Activated naive CD4-positive, alpha-beta T cell treated with anti-CD3 and anti-CD28 coated beads, Interleukin-2, amount 10 ng/mL, durations not matched to agents 7 days and 5 days (primary cell): ENCODE measurements at regions not wholly inside any gene's neighbourhood (a gene's known extent, or its start where the extent isn't known, plus 50 kb on each side); places are given as distances from the start of the nearest gene placed in this dataset.
"Not testable (repeated sequence)": the region's sequence is repeated elsewhere in the genome, so short reads cannot be mapped to it uniquely, and the experiment has no call there.

Experiments used
- CTCF ChIA-PET: fragments of 350-600 bp; sonication (Branson Sonifier 250); formaldehyde crosslinking; loops from one replicate; lab custom pipeline; 2021; ENCODE audit warnings: antibody characterized with exemption; lab: Charles Lee
- DNase-seq: peaks from one replicate; pipeline ENCODE4 v3.0.0-alpha.2; 2020
- H3K27ac Mint-ChIP-seq: one replicate; pipeline ENCODE4 v1.8.0; 2021; ENCODE audit warnings: mild to moderate bottlenecking, moderate library complexity, mixed read lengths
- H3K27me3 Mint-ChIP-seq: one replicate; pipeline ENCODE4 v1.8.0; 2021; ENCODE audit warnings: mild to moderate bottlenecking, mixed read lengths
- H3K36me3 Mint-ChIP-seq: one replicate; pipeline ENCODE4 v1.8.0; 2021; ENCODE audit warnings: mixed read lengths
- H3K4me1 Mint-ChIP-seq: one replicate; pipeline ENCODE4 v1.8.0; 2021; ENCODE audit warnings: mixed read lengths
- H3K4me3 Mint-ChIP-seq: one replicate; pipeline ENCODE4 v1.8.0; 2021; ENCODE audit warnings: mild to moderate bottlenecking, moderate library complexity, mixed read lengths
- H3K9me3 Mint-ChIP-seq: one replicate; pipeline ENCODE4 v1.8.0; 2021; ENCODE audit warnings: mixed read lengths

DNA sequence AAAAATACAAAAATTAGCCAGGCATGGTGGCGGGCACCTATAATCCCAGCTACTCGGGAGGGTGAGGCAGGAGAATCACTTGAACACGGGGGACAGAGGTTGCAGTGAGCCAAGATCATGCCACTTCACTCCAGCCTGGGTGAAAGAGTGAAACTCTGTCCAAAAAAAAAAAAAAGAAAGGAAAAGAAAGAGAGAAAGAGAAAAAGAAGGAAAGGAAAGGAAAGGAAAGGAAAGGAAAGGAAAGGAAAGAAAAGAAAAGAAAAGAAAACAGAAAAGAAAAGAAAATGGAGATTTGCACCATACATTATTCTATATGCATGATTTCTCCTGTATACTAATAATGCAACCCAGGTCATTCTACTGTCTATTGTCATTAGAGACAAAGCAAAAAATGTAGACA, 421.5 kb downstream of the PCDH19 start:
- DNase-seq, H3K27me3 Mint-ChIP-seq, H3K4me1 Mint-ChIP-seq, H3K4me3 Mint-ChIP-seq, H3K36me3 Mint-ChIP-seq, CTCF ChIA-PET, H3K27ac Mint-ChIP-seq, H3K9me3 Mint-ChIP-seq: not testable (repeated sequence)

DNA sequence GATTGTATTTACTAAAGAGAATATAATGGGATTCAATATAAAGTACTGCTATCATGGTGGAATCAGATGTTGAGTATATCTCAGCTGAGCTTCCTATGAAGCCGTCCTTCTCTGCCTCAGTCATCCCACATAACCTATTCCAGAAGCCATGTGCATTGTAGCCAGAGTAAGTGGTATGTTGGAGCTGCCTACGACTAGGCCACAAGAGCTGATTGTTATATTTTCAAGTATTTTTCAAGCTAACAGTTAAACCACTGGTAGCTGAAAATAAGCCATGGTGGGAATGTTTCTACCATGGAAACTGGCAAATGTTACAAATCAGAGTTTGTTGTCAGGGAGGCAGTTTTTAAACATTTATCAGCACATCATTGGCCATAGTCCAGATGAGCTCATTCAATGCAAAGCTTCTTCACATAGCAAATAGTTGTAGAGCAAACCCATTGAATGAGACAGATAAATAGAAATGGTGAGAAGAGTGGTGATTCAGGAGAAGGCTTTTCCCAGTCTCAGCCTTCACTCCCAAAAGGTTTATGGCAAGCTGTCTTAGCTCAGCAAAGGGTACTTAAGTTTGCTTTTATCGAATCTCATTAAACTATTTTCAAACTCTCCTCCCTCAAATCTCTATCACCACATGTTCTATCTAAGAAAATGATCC, 436.4 kb downstream of the PCDH19 start:
- Mint-ChIP-seq H3K36me3 (no peaks in the 10 kb centered on the region), H3K4me3 (no peak overlapping the region), H3K27me3 (no peaks in the 10 kb centered on the region), H3K4me1 (no peaks in the 10 kb centered on the region), H3K27ac (no peak overlapping the region), H3K9me3 (peaks cover 2% of the 10 kb centered on the region)
- CTCF ChIA-PET = no interaction called here
- DNase-seq = no peak

DNA sequence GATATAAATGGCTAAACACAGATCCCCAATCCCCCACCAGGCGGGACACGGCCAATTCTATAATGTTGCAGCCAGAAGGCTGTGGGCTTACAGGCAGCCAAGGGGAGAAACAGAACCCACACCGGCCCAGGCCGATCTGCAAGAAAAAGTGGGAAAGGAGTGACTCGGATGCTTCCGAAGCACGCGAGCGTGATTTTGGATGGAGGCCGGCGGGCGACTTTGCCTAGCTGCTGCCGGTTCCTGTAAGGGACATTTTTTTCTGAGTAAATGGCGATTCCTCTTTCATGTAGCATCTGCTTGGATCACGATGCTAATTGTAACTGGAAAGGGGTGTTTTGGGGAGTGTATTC, 470.2 kb downstream of the PCDH19 start:
- DNase-seq = no peak
- Mint-ChIP-seq H3K9me3 (peaks cover 2% of the 10 kb centered on the region), H3K27me3 (no peaks in the 10 kb centered on the region), H3K36me3 (no peaks in the 10 kb centered on the region), H3K4me1 (no peaks in the 10 kb centered on the region), H3K4me3 (no peak overlapping the region), H3K27ac (no peak overlapping the region)
- CTCF ChIA-PET = no interaction called here

DNA sequence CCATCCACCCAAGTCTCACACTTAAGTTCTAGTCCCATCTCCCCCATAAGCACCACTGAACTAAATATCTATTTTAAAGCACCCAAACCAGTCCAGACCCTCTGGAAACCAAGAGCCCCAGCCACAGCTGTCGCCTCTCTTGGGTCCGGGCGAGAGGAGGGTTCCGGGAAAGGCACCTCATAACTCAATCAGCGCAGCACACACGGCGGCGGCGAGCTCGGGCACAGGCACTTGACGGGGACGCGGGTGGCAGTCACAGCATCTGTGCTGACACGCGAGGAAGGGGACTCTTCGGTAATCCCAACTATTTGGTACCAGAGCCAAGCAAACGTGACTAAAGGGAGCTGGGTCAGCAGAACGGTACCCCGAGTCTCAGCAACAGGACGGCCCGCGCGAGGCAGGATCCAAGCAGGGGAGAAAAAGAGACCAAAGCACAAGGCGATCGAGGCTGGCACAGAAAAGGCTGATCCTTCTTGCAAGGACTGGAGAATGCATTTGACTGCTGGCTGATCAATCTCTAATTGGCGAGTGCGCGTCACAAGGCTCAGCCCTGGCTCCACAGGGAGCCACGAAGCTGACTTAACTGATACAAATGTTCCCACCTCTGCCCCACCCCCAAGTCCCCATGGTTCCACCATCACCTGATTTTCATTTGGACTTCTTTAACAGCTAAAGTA, 470.7 kb downstream of the PCDH19 start:
- H3K36me3 Mint-ChIP-seq, H3K27me3 Mint-ChIP-seq, H3K27ac Mint-ChIP-seq, DNase-seq, H3K4me1 Mint-ChIP-seq, H3K4me3 Mint-ChIP-seq, H3K9me3 Mint-ChIP-seq, CTCF ChIA-PET: not testable (repeated sequence)

DNA sequence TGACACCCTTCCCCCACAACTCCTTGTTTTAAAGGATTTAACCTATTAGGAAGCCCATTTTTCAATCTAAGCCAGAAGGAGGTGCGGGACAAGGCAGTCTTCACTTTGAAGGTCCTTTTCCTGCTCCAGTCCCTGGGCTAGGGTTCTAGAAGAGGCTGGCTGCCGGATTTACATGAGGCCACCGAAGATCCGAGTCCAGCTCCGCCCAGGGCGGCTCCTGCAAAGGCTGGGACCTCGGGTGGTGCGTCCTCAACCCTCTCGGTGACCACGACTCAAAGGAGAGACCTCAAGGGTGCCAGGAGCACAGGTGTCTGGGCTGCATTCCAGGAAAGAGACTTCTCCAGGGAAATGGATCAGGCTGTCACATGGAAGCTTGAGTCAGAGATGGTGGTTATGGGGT, 471.6 kb downstream of the PCDH19 start:
- DNase-seq = no peak
- Mint-ChIP-seq H3K27me3 (no peaks in the 10 kb centered on the region), H3K4me1 (no peaks in the 10 kb centered on the region), H3K4me3 (no peak overlapping the region), H3K36me3 (no peaks in the 10 kb centered on the region), H3K27ac (no peak overlapping the region), H3K9me3 (peaks cover 2% of the 10 kb centered on the region)
- CTCF ChIA-PET = no interaction called here

DNA sequence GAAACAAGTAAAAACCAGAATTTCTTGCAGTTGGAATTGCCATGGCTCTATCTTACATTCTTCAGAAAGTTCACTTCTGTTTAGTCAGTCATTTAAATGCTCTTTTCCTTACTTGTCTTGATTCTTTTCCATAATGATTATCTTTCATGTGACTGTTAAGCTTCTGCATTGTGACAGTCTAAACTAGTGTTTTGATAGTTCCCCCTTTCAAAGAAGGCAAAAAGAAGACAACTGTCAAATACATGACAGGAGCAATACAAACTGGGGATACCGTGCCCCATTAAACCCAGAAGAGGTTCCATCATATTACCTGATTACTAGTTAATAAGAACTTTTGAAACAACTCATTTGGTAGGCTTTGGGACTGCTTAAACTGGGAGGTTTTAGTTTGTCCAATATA, 476.2 kb downstream of the PCDH19 start:
- peaks cover 3% of the 10 kb centered on the region for H3K9me3 Mint-ChIP-seq
- H3K4me3 Mint-ChIP-seq = no peak overlapping the region
- no peak for DNase-seq
- H3K36me3 Mint-ChIP-seq = no peaks in the 10 kb centered on the region
- H3K4me1 Mint-ChIP-seq = no peaks in the 10 kb centered on the region
- H3K27me3 Mint-ChIP-seq = no peaks in the 10 kb centered on the region
- no peak overlapping the region for H3K27ac Mint-ChIP-seq
- CTCF ChIA-PET = interaction anchor here (0.6 kb wide), 1 partner anchor 382 kb away, joined by 3 read pairs; no protein-coding TSS in a partner anchor

DNA sequence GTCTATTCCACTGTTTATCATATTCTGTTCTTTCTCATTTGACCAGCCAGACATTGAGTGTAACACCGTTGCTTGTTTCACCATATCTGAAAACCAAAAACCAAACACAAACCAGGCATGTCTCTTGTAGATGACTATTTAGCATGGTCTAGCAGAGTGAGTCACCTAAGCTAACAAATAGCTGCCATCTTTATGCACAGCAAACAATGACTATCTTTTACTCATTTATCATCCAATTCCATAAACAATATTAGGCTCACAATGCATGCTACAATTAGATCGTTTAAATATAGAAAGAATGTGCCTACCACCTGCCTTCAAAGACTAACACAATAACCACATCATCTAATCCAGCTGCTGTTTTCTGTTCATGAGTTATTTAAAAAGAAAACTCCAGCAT, 495.4 kb downstream of the PCDH19 start:
- Mint-ChIP-seq H3K36me3 (no peaks in the 10 kb centered on the region), H3K27ac (no peak overlapping the region), H3K9me3 (no peaks in the 10 kb centered on the region), H3K4me3 (no peak overlapping the region), H3K4me1 (no peaks in the 10 kb centered on the region), H3K27me3 (no peaks in the 10 kb centered on the region)
- no peak for DNase-seq
- CTCF ChIA-PET = no interaction called here

DNA sequence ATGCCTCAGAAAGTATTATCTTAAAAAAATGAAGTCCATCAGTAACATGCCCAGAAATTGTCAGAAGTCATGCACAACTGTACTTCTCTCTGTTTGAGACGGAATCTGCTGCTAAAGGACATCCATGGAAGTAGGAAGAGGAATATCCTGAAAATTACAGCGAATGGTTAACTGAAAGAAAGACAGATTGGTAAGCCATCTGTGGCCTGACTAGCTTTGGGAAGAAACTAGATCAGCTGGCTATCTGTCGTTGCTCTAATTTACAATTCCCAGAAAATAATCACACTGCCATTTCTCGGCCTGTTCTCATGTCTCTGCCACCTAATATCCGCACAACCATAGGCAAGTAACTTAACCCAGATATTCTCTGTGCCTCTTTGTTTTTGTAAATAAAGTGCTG, 496.5 kb downstream of the PCDH19 start:
- CTCF ChIA-PET = no interaction called here
- DNase-seq = no peak
- Mint-ChIP-seq H3K27me3 (no peaks in the 10 kb centered on the region), H3K27ac (no peak overlapping the region), H3K4me3 (no peak overlapping the region), H3K9me3 (no peaks in the 10 kb centered on the region), H3K4me1 (no peaks in the 10 kb centered on the region), H3K36me3 (no peaks in the 10 kb centered on the region)

DNA sequence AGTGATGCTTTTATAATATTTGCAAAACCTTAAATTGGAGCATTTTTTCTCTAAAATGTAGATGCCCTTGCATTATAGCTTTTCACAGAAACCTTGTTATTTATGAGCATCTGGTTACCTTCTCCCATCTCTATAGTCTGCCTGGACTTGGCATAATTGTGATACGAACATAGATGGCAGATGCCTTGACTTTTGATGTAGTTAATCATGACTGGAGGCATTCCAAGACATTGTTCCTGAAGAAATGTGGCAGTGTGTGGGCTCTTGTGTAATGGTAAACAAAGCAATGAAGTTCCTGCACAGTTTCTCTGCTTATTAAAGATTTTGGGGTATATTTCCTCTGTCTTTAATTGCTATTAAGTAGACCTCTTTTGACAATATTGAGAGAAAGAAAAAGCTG, 500.1 kb downstream of the PCDH19 start:
- no peak for DNase-seq
- H3K4me1 Mint-ChIP-seq = no peaks in the 10 kb centered on the region

DNA sequence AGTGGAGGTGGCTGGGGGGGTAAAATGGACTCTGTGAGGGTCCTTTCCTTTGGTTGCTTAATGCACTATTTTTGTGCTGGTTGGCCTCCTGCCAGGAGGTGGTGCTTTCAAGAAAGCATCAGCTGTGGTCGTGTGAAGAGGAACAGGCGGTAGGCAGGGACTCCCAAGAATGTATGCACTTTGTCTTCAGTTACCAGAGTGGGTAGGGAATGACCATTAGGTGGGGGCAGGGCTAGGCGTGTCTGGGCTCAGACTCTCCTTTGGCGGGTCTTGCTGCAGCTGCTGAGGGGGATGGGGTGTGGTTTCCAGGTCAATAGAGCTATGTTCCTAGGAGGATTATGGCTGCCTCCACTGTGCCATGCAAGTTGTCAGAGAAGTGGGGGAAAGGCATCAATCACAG, 509.0 kb downstream of the PCDH19 start:
- Mint-ChIP-seq H3K36me3 (no peaks in the 10 kb centered on the region), H3K27ac (no peak overlapping the region), H3K9me3 (peaks cover 2% of the 10 kb centered on the region), H3K4me3 (no peak overlapping the region), H3K4me1 (no peaks in the 10 kb centered on the region), H3K27me3 (no peaks in the 10 kb centered on the region)
- CTCF ChIA-PET = no interaction called here
- DNase-seq = no peak

More for the DNA sequence above, 500.1 kb downstream of the PCDH19 start:
- CTCF ChIA-PET = no interaction called here
- Mint-ChIP-seq H3K4me3 (no peak overlapping the region), H3K9me3 (no peaks in the 10 kb centered on the region), H3K36me3 (no peaks in the 10 kb centered on the region), H3K27me3 (no peaks in the 10 kb centered on the region), H3K27ac (no peak overlapping the region)

DNA sequence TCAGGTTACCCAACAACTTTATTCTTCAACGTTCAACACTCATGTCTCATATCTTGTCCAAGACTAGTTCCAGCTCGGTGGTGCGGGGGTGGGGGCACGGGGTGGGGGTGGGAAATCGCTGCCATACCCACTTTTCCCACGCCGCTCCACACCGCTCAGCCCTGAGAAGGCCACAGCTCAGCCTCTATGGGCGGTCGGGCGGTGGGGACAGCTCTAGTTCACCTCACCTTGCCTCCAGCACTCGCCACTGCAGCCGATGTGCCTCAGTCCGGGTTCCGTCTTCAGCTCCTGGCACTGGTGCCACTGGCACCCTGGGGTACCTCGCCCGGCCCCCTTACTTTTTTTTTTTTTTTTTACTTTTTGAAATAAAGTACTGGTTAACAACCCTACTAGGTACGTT, 522.2 kb downstream of the PCDH19 start:
- Mint-ChIP-seq H3K36me3 (no peaks in the 10 kb centered on the region), H3K4me3 (no peak overlapping the region), H3K27ac (no peak overlapping the region), H3K27me3 (no peaks in the 10 kb centered on the region), H3K4me1 (no peaks in the 10 kb centered on the region), H3K9me3 (peaks cover 6% of the 10 kb centered on the region)
- no peak for DNase-seq
- CTCF ChIA-PET = no interaction called here

DNA sequence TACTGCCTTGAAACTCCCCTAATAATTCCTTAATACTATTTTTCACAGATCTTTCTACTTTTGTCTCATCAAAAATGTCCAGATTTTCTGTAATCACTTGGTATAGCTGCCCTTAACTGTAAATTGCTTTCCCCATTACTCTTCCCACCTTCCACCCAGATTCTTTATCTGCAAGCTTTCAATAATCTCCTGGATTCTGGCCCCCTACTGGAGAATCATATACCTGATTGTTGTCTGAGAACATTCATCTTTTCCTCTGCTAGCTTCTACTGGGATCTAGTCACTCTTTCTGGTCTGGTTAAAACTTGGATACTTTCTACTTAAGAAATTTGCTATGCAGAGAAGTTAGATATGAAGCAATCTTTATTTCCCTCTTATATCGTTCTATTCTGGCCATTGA, 552.6 kb downstream of the PCDH19 start:
- Mint-ChIP-seq H3K27me3 (no peaks in the 10 kb centered on the region), H3K4me3 (no peak overlapping the region), H3K4me1 (no peaks in the 10 kb centered on the region), H3K36me3 (no peaks in the 10 kb centered on the region), H3K27ac (no peak overlapping the region), H3K9me3 (no peaks in the 10 kb centered on the region)
- DNase-seq = no peak
- CTCF ChIA-PET = no interaction called here

DNA sequence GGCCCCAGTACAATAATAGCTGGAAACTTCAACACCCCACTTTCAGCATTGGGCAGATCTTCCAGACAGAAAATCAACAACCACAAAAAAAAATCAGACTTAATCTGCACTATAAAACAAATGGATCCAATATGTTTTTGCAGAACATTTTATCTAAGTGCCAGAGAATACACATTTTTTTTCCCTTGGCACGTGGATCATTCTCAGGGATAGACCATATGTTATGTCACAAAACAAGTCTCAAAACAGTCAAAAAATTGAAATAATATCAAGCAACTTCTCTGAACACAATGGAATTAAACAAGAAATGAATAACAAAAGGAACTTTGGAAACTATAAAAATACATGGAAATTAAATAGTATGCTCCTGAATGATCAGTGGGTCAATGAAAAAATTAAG, 576.3 kb downstream of the PCDH19 start:
- CTCF ChIA-PET = no interaction called here
- Mint-ChIP-seq H3K36me3 (no peaks in the 10 kb centered on the region), H3K9me3 (peaks cover 7% of the 10 kb centered on the region), H3K27me3 (no peaks in the 10 kb centered on the region), H3K4me3 (no peak overlapping the region), H3K27ac (no peak overlapping the region), H3K4me1 (no peaks in the 10 kb centered on the region)
- no peak for DNase-seq

DNA sequence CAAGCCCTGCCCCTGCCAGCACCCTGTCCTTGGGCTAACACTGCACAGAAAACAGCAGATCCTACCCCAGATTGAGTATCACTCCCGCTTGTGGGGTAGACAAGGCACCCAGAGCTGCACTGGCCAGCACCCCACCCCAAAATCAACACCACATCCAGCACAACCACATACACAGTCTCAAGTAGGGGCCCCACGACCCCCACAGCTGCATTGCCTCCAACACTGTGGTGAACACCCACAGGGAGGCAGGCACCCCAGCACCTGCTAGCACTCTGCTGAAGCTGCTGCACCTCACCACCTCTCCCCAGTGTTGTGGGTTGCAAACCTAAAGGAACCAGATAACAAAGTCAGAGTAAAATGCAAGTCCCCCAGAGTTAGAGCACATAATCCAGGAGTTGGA, 589.9 kb downstream of the PCDH19 start:
- Mint-ChIP-seq H3K4me1 (no peaks in the 10 kb centered on the region), H3K27ac (no peak overlapping the region), H3K4me3 (no peak overlapping the region), H3K9me3 (peaks cover 5% of the 10 kb centered on the region), H3K36me3 (no peaks in the 10 kb centered on the region), H3K27me3 (no peaks in the 10 kb centered on the region)
- CTCF ChIA-PET = no interaction called here
- DNase-seq = no peak

DNA sequence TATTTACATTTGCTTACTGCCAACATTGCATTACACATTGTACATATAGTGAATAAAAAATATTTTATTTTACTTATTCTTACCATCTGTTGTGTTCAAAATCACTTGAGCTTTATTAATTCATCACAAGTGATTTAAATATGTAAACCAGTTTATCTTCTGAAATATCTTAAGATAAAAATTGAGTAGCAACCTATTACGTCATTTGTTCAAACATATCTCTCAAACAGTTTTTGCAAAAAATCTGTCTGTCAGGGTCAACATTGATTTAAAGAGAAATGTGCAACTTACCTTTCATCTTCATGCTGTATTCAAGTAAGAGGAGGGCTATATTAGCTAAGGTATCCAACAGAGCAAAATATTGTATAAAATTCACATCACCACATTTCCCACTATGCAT, 610.1 kb downstream of the PCDH19 start:
- CTCF ChIA-PET = no interaction called here
- DNase-seq = no peak
- Mint-ChIP-seq H3K36me3 (no peaks in the 10 kb centered on the region), H3K4me1 (no peaks in the 10 kb centered on the region), H3K27me3 (no peaks in the 10 kb centered on the region), H3K27ac (no peak overlapping the region), H3K9me3 (no peaks in the 10 kb centered on the region), H3K4me3 (no peak overlapping the region)
